CD4-positive, alpha-beta T cell treated with Interleukin-10 for 1 hour (primary cell): ENCODE measurements at regions not wholly inside any gene's neighbourhood (a gene's known extent, or its start where the extent isn't known, plus 50 kb on each side); places are given as distances from the start of the nearest gene placed in this dataset.
"Not testable (repeated sequence)": the region's sequence is repeated elsewhere in the genome, so short reads cannot be mapped to it uniquely, and the experiment has no call there.

Experiments
- DNase-seq: peaks from one replicate; pipeline ENCODE4 v3.0.0-alpha.2; 2020

- DNase-seq, result no peak
These were observed 480.0 kb upstream of the CADM1 start for GRCh38 chr11:115984228-115984627.

GRCh38 chr11:115982666-115983065 is 478.5 kb upstream of the CADM1 start:
- DNase-seq, result no peak

GRCh38 chr11:115981814-115982471 is 477.7 kb upstream of the CADM1 start:
- no peak for DNase-seq

GRCh38 chr11:115981104-115981481 is 476.9 kb upstream of the CADM1 start:
- no peak for DNase-seq

- no peak for DNase-seq
These were observed 476.3 kb upstream of the CADM1 start for GRCh38 chr11:115980337-115981103.

GRCh38 chr11:115974703-115975102 is 470.5 kb upstream of the CADM1 start:
- DNase-seq, result no peak

GRCh38 chr11:115967203-115967602 is 463.0 kb upstream of the CADM1 start:
- not testable (repeated sequence) for DNase-seq

GRCh38 chr11:115965767-115966504 is 461.7 kb upstream of the CADM1 start:
- DNase-seq, result no peak

- DNase-seq, result no peak
These were observed 459.9 kb upstream of the CADM1 start for GRCh38 chr11:115964091-115964490.

GRCh38 chr11:115963156-115963555 is 458.9 kb upstream of the CADM1 start:
- DNase-seq, result no peak

- no peak for DNase-seq
These were observed 457.2 kb upstream of the CADM1 start for GRCh38 chr11:115961159-115962003.

- no peak for DNase-seq
These were observed 454.9 kb upstream of the CADM1 start for GRCh38 chr11:115959081-115959486.

GRCh38 chr11:115958089-115959000 is 454.1 kb upstream of the CADM1 start:
- DNase-seq, result no peak

GRCh38 chr11:115955803-115956202 is 451.6 kb upstream of the CADM1 start:
- DNase-seq, result no peak

GRCh38 chr11:115950660-115951059 is 446.4 kb upstream of the CADM1 start:
- DNase-seq, result no peak

- DNase-seq, result no peak
These were observed 440.4 kb upstream of the CADM1 start for GRCh38 chr11:115944596-115944995.

GRCh38 chr11:115942011-115942410 is 437.8 kb upstream of the CADM1 start:
- DNase-seq, result no peak

- DNase-seq, result no peak
These were observed 437.3 kb upstream of the CADM1 start for GRCh38 chr11:115941481-115941993.

GRCh38 chr11:115941044-115941443 is 436.8 kb upstream of the CADM1 start:
- no peak for DNase-seq

- DNase-seq, result no peak
These were observed 435.7 kb upstream of the CADM1 start for GRCh38 chr11:115939731-115940421.
